Right lobe of liver (tissue), 4 donors: ENCODE measurements at regions not wholly inside any gene's neighbourhood (a gene's known extent, or its start where the extent isn't known, plus 50 kb on each side); places are given as distances from the start of the nearest gene placed in this dataset.

ENCODE experiments used
- POLR2A ChIP-seq: fragments of 450-650 bp; IDR thresholded peaks from one replicate; pipeline ENCODE4 v1.6.1; 2017; ENCODE audit warnings: antibody characterized with exemption, mild to moderate bottlenecking
- TF ChIP-seq, protein P1 (sequence below), 4 donors: fragments of 200-600 bp in 3 of 4; fragments of 450-650 bp in 1 of 4; IDR thresholded peaks; one replicate each; pipeline versions ENCODE4 v1.5.1 to v1.8.0; 2016 to 2022; ENCODE audit warnings: antibody characterized with exemption in 4 of 4, mild to moderate bottlenecking in 2 of 4
- donor health status: DM: no; HTN: no; CAD: no.
- donor health status: DM: no; HTN: no; CAD: no.
- donor health status: DM: no; HTN: yes; CAD: no.

GRCh38 chr1:87673748-87674147 lies 345.1 kb downstream of the LMO4 start:
- TF ChIP-seq, protein P1, sequence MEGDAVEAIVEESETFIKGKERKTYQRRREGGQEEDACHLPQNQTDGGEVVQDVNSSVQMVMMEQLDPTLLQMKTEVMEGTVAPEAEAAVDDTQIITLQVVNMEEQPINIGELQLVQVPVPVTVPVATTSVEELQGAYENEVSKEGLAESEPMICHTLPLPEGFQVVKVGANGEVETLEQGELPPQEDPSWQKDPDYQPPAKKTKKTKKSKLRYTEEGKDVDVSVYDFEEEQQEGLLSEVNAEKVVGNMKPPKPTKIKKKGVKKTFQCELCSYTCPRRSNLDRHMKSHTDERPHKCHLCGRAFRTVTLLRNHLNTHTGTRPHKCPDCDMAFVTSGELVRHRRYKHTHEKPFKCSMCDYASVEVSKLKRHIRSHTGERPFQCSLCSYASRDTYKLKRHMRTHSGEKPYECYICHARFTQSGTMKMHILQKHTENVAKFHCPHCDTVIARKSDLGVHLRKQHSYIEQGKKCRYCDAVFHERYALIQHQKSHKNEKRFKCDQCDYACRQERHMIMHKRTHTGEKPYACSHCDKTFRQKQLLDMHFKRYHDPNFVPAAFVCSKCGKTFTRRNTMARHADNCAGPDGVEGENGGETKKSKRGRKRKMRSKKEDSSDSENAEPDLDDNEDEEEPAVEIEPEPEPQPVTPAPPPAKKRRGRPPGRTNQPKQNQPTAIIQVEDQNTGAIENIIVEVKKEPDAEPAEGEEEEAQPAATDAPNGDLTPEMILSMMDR (IDR thresholded peaks at IDR 0.05) = no peak
- TF ChIP-seq POLR2A = no peak
